Thyroid gland (tissue), 4 donors: ENCODE measurements at regions not wholly inside any gene's neighbourhood (a gene's known extent, or its start where the extent isn't known, plus 50 kb on each side); places are given as distances from the start of the nearest gene placed in this dataset.

ENCODE experiments used
- CTCF ChIP-seq, 6 experiments: fragments of 200-600 bp in 3 of 6; fragments of 450-650 bp in 3 of 6; sonication (generic) in 3 of 6; IDR thresholded peaks; one replicate each; pipeline ENCODE4 v1.5.1; 2016 to 2019; ENCODE audit warnings: antibody characterized with exemption in 6 of 6, mild to moderate bottlenecking in 2 of 6, inconsistent platforms in 1 of 6, moderate library complexity in 1 of 6
- POLR2A ChIP-seq, 2 donors: fragments of 450-650 bp; IDR thresholded peaks; one replicate each; pipeline ENCODE4 v1.6.1; 2017; ENCODE audit warnings: antibody characterized with exemption in 2 of 2, mild to moderate bottlenecking in 2 of 2, moderate library complexity in 1 of 2

- TF ChIP-seq CTCF (IDR thresholded peaks at IDR 0.05): no peak
- TF ChIP-seq POLR2A (IDR thresholded peaks at IDR 0.05): no peak
Measured at GRCh38 chr5:104494083-104494482, 931.5 kb upstream of the NUDT12 start.
